Gastrocnemius medialis (tissue), 4 donors: ENCODE measurements at regions not wholly inside any gene's neighbourhood (a gene's known extent, or its start where the extent isn't known, plus 50 kb on each side); places are given as distances from the start of the nearest gene placed in this dataset.

Source experiments
- ATAC-seq, 2 donors: fragments of 150-250 bp; one replicate each; pipeline ENCODE4 v1.9.1; 2016
- DNase-seq, 2 donors: peaks; one replicate each; pipeline ENCODE4 v3.0.0-alpha.2; 2019
- H3K27ac ChIP-seq, 4 donors: fragments of 200-600 bp; sonication (generic); 1 replicate in 1 of 4; 2 replicates in 3 of 4; pipeline ENCODE4 v1.5.1; 2016 to 2018; ENCODE audit warnings: mild to moderate bottlenecking in 2 of 4, moderate library complexity in 1 of 4
- H3K27me3 ChIP-seq, 3 donors: fragments of 200-600 bp; sonication (generic) in 2 of 3; 1 replicate in 1 of 3; 2 replicates in 2 of 3; pipeline versions ENCODE4 v1.5.1 to v1.6.0; 2016 to 2019; ENCODE audit warnings: mild to moderate bottlenecking in 1 of 3, moderate library complexity in 1 of 3
- H3K36me3 ChIP-seq, 2 donors: fragments of 200-600 bp; sonication (generic) in 1 of 2; one replicate each; pipeline ENCODE4 v1.5.1; 2017 to 2018
- H3K4me1 ChIP-seq, 2 donors: fragments of 200-600 bp; sonication (generic) in 1 of 2; one replicate each; pipeline ENCODE4 v1.5.1; 2016 to 2017; ENCODE audit warnings: mild to moderate bottlenecking in 2 of 2
- H3K4me3 ChIP-seq, 4 donors: fragments of 200-600 bp; sonication (generic) in 3 of 4; 1 replicate in 1 of 4; 2 replicates in 3 of 4; pipeline ENCODE4 v1.5.1; 2016 to 2019; ENCODE audit warnings: mild to moderate bottlenecking in 2 of 4
- H3K9me3 ChIP-seq, 3 donors: fragments of 200-600 bp; sonication (generic) in 2 of 3; 1 replicate in 1 of 3; 2 replicates in 2 of 3; pipeline ENCODE4 v1.5.1; 2016 to 2019
- CTCF ChIP-seq, 5 experiments: fragments of 450-650 bp in 3 of 5; fragments of 200-600 bp in 2 of 5; sonication (generic) in 2 of 5; IDR thresholded peaks in 4 of 5; conservative IDR thresholded peaks in 1 of 5; 1 replicate in 4 of 5; 2 replicates in 1 of 5; pipeline ENCODE4 v1.5.1; 2016 to 2019; ENCODE audit warnings: antibody characterized with exemption in 5 of 5, mild to moderate bottlenecking in 3 of 5, moderate library complexity in 3 of 5
- POLR2A ChIP-seq, 2 donors: fragments of 450-650 bp; IDR thresholded peaks; one replicate each; pipeline ENCODE4 v1.6.1; 2017; ENCODE audit warnings: antibody characterized with exemption in 2 of 2, mild to moderate bottlenecking in 2 of 2, moderate library complexity in 2 of 2
- in situ Hi-C, 4 donors: fragments of 200-750 bp; cut with MboI; loops; one replicate each; pipeline versions ENCODE4 v1.15.0 to v1.8.0; 2017; ENCODE audit warnings: low sequenced_read_pairs in 4 of 4
- intact Hi-C: fragments of 100-400 bp; cut with DNase I; formaldehyde crosslinking; loops from one replicate; pipeline ENCODE4 v1.15.1; 2023; ENCODE audit warnings: low total_unique reads
- microRNA counts, 2 donors: library from miRNA; unstranded; fragments of <30 nt; microRNA quantifications; one replicate each; lab custom pipeline; 2016
- microRNA-seq, 2 donors: library from miRNA; unstranded; fragments of <30 nt; microRNA quantifications; one replicate each; pipeline ENCODE4, GENCODE V29; 2016; ENCODE audit warnings: borderline replicate concordance in 2 of 2

GRCh38 chr1:65090406-65090805 lies 57.6 kb upstream of the AK4 start:
- no peaks in the 10 kb centered on the region for H3K36me3 ChIP-seq
- no peaks in the 10 kb centered on the region for H3K9me3 ChIP-seq
- intact Hi-C loops (no loop called here), in situ Hi-C loops (loop anchor here in 1 of 4 donors (25.0 kb wide), 1 partner anchor 597 kb away; no protein-coding TSS in a partner anchor)
- no peaks in the 10 kb centered on the region for H3K27me3 ChIP-seq
- DNase-seq (no peak), ATAC-seq (no peak)
- H3K27ac ChIP-seq, result no peak overlapping the region
- no peak overlapping the region for H3K4me3 ChIP-seq
- peaks cover 0 to 4% of the 10 kb centered on the region in 2 donors for H3K4me1 ChIP-seq
- TF ChIP-seq CTCF (IDR thresholded peaks at IDR 0.05 in 4 of 5, conservative IDR thresholded peaks at IDR 0.05 in 1 of 5) (no peak), POLR2A (IDR thresholded peaks at IDR 0.05) (no peak)

- TF ChIP-seq POLR2A (IDR thresholded peaks at IDR 0.05), result no peak
- no peak for TF ChIP-seq CTCF (IDR thresholded peaks at IDR 0.05 in 4 of 5, conservative IDR thresholded peaks at IDR 0.05 in 1 of 5)
- DNase-seq, result no peak
- no peaks in the 10 kb centered on the region for H3K9me3 ChIP-seq
- in situ Hi-C loops, result loop anchor here in 1 of 4 donors (25.0 kb wide), 1 partner anchor 595 kb away; no protein-coding TSS in a partner anchor
- no peaks in the 10 kb centered on the region for H3K27me3 ChIP-seq
- H3K36me3 ChIP-seq, result no peaks in the 10 kb centered on the region
- no peak overlapping the region for H3K4me3 ChIP-seq
- H3K4me1 ChIP-seq, result peaks cover 0 to 4% of the 10 kb centered on the region in 2 donors
- ATAC-seq, result no peak
- intact Hi-C loops, result no loop called here
- H3K27ac ChIP-seq, result no peak overlapping the region
Measured at GRCh38 chr1:65092691-65093090, 55.3 kb upstream of the AK4 start.

- no peak overlapping the region for H3K27ac ChIP-seq
- no peak for ATAC-seq
Measured at GRCh38 chr1:65097076-65097475, 50.9 kb upstream of the AK4 start.

More at GRCh38 chr1:65097076-65097475, 50.9 kb upstream of the AK4 start:
- intact Hi-C loops, result no loop called here
- TF ChIP-seq CTCF (IDR thresholded peaks at IDR 0.05 in 4 of 5, conservative IDR thresholded peaks at IDR 0.05 in 1 of 5) (no peak), POLR2A (IDR thresholded peaks at IDR 0.05) (no peak)
- H3K4me3 ChIP-seq, result no peak overlapping the region
- H3K36me3 ChIP-seq, result no peaks in the 10 kb centered on the region
- DNase-seq, result no peak
- no peaks in the 10 kb centered on the region for H3K9me3 ChIP-seq
- H3K4me1 ChIP-seq, result no peaks in the 10 kb centered on the region
- H3K27me3 ChIP-seq, result no peaks in the 10 kb centered on the region
- in situ Hi-C loops, result loop anchor here in 1 of 4 donors (25.0 kb wide), 1 partner anchor 590 kb away; no protein-coding TSS in a partner anchor

MicroRNAs in the stretch of these regions (microRNA counts, 767-probe panel; counts per million panel counts)
- microRNA hsa-miR-101-3p (lab: Ali Mortazavi, UCI), result 356 to 448 counts per million in 2 donors

Small RNA genes lying in the stretch of these regions (microRNA-seq; reads per million reads assigned to microRNA genes)
- gene MIR101-1, result 13.7 to 20.1 reads per million in 2 donors
- 0 reads per million in 2 donors for gene MIR3671
